ENCODE measurements at regions not wholly inside any gene's neighbourhood (a gene's known extent, or its start where the extent isn't known, plus 50 kb on each side); places are given as distances from the start of the nearest gene placed in this dataset.

DNA sequence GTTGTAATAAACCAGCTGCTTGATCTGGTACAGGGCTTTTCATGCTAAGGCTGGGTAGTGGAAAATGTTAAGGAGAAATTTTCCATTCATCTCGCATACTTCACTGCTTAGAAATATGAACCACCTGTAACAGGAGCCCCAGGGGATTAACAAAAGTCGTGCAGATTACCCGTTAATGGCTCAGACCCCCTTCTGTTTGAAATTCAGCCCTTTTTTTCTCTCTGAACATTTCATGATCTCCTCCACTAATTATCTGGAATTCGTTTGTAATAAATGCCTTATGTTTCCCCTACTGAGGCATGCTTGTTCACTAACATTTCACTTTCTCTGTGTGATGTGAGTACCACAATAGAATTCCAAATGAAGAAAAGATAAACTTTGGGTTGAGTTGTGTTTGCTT, 336.4 kb upstream of the HSF2 start:
- peak; percentile 49 for DNase-seq (ENCODE audit: low spot score)

DNA sequence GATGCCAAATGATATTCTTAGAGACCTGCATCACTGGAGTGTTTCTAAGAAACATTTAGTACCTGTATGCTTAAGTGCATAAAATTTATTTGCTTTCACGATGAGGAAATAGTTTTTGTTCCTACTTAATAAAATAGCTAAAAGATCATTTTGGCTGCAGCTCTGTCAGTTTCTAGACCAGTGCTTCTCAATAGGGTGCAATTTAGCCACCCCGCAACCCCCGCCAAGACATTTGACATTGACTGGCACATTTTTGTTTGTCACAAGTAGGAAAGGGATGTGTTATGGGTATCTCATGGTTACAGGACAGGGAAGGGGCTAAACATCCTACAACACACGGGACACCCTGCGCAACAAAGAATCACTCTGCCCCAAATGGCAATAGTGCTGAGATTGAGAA, 335.7 kb upstream of the HSF2 start:
- no peak for DNase-seq (ENCODE audit: low spot score)

DNA sequence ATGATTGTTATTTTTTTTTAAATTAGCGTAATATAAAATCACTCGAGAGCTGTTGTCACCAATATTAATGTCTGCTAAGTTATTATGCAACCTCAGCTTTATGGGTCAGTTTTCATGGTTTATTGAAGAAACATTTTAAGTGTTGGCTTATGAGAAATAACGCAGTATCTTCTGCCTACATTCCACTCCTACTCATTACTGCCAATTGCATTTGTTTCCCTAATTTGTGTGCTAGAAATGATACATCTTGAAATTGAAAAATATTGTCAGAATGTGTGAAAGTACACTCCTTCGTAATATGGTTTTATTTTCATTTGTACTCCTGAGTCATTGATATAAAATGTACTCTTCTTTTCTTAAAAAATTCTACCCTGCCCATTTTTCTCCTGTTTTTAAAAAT, 333.3 kb upstream of the HSF2 start:
- DNase-seq (ENCODE audit: low spot score): no peak

DNA sequence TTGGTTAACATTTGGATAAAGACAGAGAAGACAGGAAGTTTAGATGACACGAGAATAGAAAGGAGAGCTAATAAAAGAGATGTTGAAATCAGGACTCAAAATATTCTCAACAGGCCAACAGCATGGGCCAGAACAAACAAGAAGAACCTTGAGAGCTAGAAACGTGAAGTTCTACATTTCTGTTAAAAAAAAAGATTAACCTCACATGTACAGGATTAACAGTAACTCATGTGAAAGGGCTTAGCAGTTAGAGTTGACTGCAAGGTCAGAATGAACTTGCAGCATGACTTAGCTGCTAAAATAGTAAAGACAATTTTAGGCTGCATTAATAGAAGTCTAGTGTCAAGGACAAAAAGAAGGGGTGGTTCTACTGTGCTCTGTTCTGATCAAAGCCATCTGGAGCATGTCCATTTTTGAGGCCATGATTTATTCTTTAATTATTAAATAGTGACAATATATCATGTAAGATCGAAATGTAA, 331.1 kb upstream of the HSF2 start:
- DNase-seq (ENCODE audit: low spot score): peak; percentile 69

DNA sequence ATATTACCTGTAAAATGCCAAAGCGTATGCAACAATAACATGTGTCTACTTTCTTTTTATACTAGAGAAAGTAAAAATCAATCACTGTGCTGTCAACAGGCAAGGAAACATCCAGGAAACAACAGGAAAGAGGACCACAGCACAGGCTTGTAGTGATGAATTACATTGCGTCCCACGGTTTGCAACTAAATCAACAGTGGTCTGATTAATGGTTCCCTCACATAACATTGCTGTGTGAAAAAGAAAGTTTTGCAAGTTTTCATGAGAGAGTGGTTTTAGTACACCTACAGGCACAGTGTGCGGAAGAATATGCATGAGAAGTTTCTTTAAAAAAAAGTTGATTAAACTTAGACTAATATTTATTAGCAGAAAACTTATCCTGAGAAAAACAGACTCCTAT, 329.5 kb upstream of the HSF2 start:
- no peak for DNase-seq (ENCODE audit: low spot score)

DNA sequence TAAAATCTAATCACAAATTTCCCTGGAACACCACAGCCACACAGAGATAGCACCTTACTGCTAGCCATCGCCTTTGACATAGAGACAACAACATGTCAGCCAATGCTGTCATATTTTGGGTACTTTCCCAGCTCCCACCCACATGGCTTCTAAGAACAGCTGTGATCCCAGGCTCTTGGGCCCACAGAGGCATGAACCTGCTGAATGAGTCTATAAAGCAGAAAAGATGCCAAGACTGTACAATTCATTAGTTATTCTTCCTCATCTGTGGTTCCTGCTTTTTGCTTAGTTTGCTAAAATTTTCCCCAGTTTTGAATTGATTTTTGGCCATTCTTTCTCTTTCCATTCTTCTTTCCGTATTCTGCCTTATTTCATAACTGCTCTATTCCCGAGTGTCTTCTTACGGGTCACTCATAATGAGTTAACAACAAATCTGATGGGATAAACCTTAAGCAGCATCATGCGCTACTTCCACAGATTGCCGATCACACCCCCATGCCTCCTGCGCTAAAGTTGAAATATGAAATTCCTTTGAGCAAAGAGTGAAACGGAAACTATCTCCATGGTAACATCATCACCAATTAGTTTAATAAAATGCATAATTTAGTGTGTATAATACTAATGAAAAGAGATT, 327.3 kb upstream of the HSF2 start:
- no peak for DNase-seq (ENCODE audit: low spot score)

DNA sequence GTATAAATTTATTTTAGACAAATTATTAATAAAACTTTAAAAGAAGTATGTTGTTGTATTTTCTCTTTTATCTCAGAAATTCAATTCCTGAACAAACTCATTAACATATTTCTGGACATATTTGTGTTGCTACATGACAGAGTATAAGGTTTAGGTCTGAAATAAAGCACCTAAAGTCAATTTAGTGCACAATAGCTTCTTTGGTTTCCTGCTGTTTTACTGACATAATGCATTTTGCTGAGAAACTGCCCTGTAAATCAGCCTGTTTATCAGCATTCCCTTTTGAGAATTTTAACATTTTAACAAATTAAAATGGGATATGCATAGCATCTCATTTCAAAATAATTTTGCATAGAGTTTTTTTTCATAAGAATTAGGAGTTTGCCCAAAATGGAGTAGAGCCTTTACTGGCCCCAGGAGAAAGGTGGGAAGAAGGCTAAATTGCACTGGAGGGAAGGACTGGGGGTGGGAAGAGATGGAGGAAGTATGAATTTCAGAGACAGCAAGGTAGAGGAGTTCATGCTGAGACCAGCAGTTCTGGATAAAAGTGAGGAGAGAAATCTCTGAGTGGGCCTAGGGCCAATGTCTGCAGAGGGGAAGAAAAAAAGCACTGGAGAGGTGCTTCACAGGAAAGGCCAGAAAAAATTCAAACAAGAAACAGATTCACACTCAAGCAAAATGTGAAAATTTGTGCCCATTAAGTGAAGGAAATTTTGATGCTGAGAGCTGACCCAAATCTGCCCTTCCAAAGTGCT, 324.2 kb upstream of the HSF2 start:
- no peak for DNase-seq (ENCODE audit: low spot score)

DNA sequence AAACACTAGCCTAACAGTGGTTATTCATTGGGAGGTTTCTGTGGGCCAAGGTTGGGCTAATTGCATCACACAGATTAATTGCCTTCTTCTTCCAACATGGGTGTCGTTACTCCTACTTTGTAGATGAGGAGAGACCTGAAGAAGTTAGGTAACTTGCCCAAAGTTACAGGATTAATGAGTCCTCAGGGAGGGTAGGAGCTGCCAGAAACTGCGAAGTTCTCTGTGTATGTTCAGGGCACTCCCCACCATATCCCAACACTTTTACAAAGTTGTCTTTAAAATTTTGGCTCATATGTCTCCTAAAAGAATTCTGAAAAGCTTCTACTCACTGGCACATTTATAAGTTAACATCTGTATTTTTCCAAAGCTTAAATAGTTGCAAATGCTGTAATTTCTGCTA, 323.5 kb upstream of the HSF2 start:
- DNase-seq (ENCODE audit: low spot score): no peak

DNA sequence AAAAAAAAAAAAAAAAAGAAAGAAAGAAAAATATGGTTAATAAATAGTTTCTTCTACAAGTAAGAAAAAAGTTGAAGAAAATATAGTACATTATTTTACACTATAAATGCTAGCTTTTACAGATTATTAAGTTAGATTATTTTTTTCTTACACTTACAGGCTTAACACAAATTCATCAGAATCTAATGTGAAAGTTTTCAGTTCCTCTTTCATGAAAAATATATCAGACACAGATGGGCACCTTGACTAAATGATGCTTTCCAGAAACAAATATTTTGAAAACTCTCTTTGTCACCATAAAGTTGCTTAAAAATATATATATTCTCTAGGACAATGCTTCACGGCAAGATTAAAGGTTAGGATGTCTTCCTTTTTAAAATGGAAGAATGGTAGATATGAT, 321.8 kb upstream of the HSF2 start:
- DNase-seq (ENCODE audit: low spot score): no peak

DNA sequence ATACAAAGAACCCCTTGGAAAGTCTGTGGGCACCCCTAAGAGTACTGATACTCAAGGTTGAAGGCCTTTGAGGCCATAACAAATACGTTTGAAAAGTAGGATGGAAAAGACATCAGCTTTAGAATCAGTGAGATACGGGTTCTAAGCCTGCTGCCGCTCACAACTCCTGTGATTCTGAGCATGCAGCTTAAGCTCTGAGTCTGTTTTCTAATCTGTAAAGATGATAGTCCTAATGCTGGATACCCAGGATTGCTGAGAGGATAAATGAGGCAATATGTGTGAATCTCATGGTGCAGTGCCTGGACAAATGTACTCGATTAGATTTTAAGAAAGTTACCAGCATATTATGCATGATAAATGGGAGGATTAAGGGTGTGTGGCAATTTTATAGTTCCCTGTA, 321.0 kb upstream of the HSF2 start:
- DNase-seq (ENCODE audit: low spot score): no peak

DNA sequence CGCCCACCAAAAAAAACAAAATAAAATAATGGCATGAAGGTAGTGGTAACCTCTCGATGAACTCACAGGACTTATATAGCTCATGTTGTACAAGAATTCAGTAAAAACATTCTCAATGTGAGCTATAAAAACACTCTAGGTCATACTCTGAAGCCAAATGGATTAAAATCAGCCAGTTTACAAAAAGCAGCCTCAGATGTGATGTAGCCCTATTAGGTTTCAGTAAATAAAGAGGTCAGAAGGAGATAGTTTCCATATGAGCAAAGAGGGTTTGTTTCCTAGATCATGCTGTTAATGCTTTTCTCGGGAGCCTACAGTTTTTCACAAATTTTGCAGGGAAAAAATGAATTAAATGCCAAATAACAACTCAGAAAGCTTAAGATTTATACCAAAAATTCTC, 319.5 kb upstream of the HSF2 start:
- no peak for DNase-seq (ENCODE audit: low spot score)

DNA sequence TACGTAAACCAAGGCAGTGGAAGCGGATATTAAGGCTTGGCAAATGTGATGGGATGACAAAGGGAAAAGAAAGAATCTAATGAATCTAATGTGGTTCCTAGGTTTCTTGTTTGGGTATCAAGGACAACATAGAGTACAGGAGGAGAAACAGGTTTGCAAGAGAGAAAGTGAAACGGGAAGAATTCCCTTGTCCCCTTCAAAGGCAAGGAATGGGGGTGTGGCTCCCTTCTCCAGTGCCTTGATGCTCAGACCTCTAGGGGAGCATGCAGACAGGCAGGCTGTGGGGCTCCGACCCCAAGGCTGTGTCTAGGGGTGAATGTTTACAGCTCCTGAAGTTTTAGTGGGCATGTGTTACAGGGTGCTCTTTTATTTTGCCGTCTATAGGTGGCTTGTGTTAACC, 317.5 kb upstream of the HSF2 start:
- no peak for DNase-seq (ENCODE audit: low spot score)

DNA sequence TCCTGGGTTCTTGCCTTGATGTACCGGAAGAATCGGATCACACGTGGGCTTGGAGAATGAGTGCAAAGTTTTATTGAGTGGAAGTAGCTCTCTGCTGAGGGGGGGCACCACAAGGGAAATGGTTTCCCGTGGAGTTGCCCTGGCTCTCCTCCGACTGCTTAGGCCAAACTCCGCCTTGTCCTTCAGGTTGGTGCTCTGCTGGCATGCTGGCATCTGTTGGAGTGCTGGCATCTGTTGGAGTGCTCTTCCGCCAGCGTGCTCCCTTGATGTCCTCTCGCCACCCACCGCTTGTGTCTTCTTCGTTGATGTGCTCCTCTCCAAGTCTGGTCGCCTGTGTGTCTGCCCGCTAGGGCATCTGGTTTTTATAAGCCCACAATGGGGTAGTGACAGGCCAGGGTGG, 317.1 kb upstream of the HSF2 start:
- DNase-seq (ENCODE audit: low spot score): no peak

DNA sequence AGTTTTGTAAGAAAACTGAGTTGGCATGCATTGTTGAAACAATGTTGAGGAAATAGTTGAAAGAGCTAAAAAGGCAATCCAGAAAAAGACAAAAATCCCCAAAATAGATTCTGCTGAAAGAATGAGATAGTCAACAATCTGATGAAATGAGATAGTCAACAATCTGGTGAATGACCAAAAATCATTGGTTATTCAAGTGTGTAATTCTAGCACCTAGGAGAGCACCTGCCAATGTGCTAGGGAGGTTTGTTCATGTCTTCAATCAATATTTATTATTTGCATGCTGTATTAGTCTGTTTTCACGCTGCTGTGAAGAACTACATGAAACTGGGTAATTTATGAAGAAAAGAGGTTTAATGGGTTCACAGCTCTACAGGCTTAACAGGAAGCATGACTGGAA, 307.1 kb upstream of the HSF2 start:
- no peak for DNase-seq (ENCODE audit: low spot score)

DNA sequence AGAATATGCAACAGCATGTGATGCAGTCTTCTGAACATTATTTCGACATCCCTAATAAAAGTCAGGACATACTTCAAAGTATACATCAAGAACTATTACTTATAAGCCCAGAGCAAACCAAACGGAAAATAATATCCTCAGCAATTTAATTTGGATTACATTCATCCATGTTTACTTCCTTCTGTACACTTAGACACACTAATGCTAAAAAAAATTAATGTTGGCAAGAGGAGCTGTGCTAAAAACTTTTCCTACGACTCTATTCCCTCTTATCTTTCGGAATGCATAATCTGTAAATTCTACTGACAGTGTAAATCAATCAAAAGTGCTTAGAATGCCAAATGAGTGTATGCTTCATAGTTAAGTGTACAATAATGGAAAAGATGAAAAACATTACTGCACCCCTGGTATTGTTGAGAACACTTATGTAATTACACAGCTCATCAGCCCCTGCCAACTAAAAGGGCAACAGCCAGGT, 301.2 kb upstream of the HSF2 start:
- DNase-seq (ENCODE audit: low spot score): no peak

DNA sequence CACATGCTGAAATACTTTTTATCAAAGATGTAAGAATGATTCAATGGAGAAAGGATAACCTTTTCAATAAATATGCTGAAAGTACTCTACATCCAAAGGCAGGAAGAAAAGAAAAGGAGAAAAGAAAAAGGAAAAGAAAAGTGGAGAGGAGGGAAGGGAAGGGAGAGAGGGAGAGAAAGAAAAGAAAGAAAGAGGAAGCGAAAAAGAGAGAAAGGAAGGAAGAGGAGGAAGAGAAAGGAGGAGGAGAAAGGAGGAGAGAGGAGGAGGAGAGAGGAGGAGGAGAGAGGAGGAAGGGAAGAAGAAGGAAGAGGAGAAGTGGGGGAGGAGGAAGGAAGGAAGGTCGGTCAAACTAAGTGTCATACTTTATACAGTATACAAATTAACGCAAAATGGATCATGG, 297.4 kb upstream of the HSF2 start:
- DNase-seq (ENCODE audit: low spot score): no peak

DNA sequence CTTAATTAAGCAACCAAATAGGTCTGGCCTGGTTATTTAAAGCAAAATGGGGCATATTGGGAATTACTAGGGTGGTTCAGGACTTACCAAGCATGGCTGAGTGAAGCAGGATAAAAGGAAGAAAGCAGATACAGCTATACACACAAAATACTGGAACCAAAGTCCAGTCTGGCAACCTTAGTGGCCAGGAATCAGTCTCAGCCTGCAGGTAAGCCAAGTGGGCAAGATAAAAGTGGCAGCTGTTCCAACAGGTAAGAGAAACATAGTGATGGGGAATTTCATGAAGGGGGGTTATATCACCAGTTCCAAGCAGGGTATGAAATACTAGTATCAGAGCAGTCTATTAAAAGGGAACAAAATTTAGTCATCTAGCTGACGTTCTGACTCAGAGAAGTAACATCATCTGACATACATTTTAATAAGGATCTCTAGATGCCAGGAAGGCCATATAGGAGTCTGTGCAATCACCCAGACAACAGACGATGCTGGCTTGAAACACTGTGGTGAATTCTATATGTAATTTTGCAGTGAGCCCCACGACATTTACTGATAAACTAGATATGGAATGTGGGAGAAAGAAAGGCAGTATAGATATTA, 292.1 kb upstream of the HSF2 start:
- no peak for DNase-seq (ENCODE audit: low spot score)

DNA sequence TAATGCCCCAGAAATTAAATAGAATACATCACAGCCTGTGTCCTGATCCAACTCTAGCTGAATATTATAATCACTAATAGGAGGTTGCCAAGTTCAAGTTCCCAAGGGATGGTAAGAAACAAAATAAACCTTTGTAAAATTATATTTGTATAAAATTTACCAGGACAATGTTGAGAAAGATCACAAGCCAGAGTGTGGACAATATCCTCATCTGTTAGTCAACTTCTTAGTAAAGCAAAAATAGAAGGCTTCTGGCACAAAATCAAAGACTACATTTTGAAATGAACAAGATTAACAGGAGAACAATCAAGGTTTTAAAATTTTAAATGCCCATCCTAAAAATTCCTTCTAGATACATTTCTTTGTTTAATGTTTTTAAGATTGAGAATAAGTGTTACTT, 290.4 kb upstream of the HSF2 start:
- no peak for DNase-seq (ENCODE audit: low spot score)

DNA sequence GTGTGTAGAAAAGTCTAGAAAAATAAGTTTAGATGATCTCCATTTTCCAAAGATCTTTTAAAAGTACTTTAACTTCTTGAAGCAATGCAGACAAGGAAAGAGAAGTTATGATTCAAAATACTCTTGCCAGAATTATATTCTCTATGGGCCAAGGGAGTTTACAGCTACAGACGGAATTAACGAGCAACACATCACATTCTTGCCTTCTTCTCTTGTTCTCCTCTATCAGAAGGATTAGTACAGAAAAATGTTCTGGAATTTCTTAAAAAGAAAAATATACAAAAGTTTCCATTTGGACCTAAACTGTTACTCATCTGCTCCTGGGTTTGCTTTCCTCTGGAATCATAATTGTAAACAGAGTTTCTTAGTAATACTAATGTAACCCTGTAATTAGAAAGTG, 284.7 kb upstream of the HSF2 start:
- no peak for DNase-seq (ENCODE audit: low spot score)

DNA sequence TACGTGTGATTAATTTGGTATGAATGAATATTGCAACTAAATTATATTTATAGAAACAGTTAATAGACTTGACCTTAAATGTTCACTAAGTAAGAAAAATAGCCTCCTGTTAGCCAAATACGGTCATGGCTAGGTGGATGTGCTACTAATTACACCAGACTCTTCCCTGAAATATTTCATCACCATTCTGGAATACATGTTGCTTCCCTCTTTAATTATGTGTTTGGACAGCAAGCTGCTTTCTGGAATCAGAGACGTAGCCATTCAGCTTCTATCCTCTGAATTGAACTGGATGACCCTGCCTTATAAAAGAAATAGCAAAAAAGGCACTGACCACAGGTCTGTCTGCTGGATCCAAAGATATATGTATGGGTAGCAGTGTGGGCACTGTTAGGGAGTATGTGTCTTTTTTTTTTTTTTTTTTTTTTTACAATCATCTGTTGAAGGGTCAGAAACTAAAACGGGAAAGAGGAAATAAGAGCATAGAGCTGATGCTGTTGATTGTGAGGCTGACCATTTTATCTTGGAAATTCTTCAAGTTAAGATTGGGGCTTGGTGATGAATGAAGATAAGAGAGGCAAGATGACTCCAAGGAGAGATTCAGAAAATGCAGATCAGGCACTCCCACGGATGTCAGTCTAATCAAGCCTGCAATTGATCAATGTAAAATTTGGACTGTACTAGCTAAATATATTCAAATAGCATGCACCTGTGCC, 283.2 kb upstream of the HSF2 start:
- DNase-seq (ENCODE audit: low spot score): no peak

DNA sequence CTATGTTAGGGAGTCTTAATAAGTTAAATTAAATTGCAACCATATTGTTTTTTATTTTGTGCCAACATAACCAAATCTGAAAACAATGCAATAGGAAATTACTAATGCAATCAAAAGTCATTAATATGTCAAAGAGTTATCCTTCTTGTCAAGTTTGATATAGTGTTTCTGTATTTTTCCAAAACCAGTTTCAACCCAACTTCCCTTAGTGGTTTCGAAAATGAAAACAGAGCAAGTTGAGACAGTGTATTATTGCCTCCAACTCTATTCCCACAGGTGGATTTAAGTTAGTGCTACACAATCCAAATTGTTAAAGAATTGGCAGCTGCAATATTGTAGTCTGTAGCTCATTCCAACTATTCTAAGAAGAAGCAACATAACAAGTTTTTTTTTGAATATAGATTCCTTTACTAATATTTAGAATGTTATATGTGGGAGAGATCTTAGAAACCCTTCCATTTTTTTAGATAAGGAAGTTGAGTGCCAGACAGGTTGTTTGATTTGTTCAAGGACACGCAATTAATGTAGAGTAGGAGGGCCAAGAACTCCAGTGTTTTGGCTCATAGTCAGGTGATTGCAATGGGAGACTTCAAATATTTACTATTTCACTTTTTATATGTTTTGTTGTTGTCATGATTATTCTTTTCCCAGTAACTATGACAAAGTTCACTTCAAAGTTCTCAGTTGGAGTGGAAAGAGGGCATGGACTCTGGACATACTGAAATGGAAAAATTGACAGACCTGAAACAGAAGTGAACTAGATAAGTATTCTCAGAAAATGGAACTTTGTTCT, 282.4 kb upstream of the HSF2 start:
- DNase-seq (ENCODE audit: low spot score): no peak

DNA sequence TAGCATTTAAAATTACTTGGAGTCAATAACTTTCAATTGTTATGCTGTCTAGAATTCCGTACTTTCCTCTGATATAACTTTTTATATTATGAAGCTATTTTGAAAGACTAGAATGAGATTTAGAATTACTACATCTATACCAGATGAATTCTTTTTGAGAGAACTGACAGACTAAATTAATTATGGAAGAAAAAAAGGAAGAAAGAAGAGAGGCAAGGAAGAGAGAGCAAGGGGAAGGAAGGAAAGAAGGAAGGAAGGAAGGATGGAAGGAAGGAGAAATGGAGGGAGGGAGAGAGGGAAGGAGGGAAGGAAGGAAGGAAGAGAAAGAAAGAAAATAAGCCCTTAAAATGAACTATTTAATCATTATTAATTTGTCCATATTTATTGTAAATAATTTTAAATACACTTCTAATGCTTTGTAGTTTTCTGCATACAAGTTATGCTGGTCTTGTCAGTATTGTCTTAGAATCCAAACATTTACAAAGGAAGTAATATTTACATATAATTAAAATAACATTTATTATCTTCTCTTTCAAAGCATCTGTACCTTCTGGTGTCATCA, 280.4 kb upstream of the HSF2 start:
- DNase-seq (ENCODE audit: low spot score): no peak
